HG03039 (cell line): ENCODE measurements at regions not wholly inside any gene's neighbourhood (a gene's known extent, or its start where the extent isn't known, plus 50 kb on each side); places are given as distances from the start of the nearest gene placed in this dataset.
A peak's percentile ranks its signal among the peaks of the same experiment; 100 is the strongest.

ENCODE experiments used
- ATAC-seq: cut with Tn5 transposase; IDR thresholded peaks from one replicate; pipeline ENCODE4 v1.9.1; 2021; ENCODE audit warnings: mild to moderate bottlenecking, moderate library complexity; ENCODE audit not compliant: unreplicated experiment

- ATAC-seq, result no peak
Observed at GRCh38 chrX:87727620-87728019, 210.0 kb downstream of the KLHL4 start.

GRCh38 chrX:87728024-87728423 lies 210.4 kb downstream of the KLHL4 start:
- ATAC-seq, result no peak

- ATAC-seq, result no peak
Observed at GRCh38 chrX:87728459-87728858, 210.9 kb downstream of the KLHL4 start.

GRCh38 chrX:87732133-87732532 lies 214.5 kb downstream of the KLHL4 start:
- ATAC-seq, result no peak

GRCh38 chrX:87736576-87736975 lies 219.0 kb downstream of the KLHL4 start:
- ATAC-seq, result no peak

- ATAC-seq, result no peak
Observed at GRCh38 chrX:87744391-87744790, 226.8 kb downstream of the KLHL4 start.

- no peak for ATAC-seq
Observed at GRCh38 chrX:87755493-87755892, 237.9 kb downstream of the KLHL4 start.

- ATAC-seq, result no peak
Observed at GRCh38 chrX:87788976-87789375, 271.4 kb downstream of the KLHL4 start.

GRCh38 chrX:87798039-87798438 lies 280.4 kb downstream of the KLHL4 start:
- ATAC-seq, result no peak

GRCh38 chrX:87805829-87806490 lies 288.4 kb downstream of the KLHL4 start:
- no peak for ATAC-seq

- no peak for ATAC-seq
Observed at GRCh38 chrX:87808576-87809243, 291.1 kb downstream of the KLHL4 start.

GRCh38 chrX:87813566-87813965 lies 296.0 kb downstream of the KLHL4 start:
- ATAC-seq, result no peak

GRCh38 chrX:87846956-87847355 lies 329.4 kb downstream of the KLHL4 start:
- no peak for ATAC-seq

GRCh38 chrX:87873347-87873941 lies 355.8 kb downstream of the KLHL4 start:
- no peak for ATAC-seq

- no peak for ATAC-seq
Observed at GRCh38 chrX:87874043-87874442, 356.4 kb downstream of the KLHL4 start.

GRCh38 chrX:87878926-87879325 lies 361.3 kb downstream of the KLHL4 start:
- no peak for ATAC-seq

- ATAC-seq, result no peak
Observed at GRCh38 chrX:87890437-87890836, 372.8 kb downstream of the KLHL4 start.

GRCh38 chrX:87895421-87895820 lies 377.8 kb downstream of the KLHL4 start:
- ATAC-seq, result no peak

GRCh38 chrX:87896057-87896456 lies 378.5 kb downstream of the KLHL4 start:
- ATAC-seq, result no peak

- ATAC-seq, result peak; percentile 76
Observed at GRCh38 chrX:87900320-87900908, 382.8 kb downstream of the KLHL4 start.

GRCh38 chrX:87901060-87901459 lies 383.5 kb downstream of the KLHL4 start:
- ATAC-seq, result no peak

- no peak for ATAC-seq
Observed at GRCh38 chrX:87914726-87915125, 397.1 kb downstream of the KLHL4 start.
